ENCODE measurements at regions not wholly inside any gene's neighbourhood (a gene's known extent, or its start where the extent isn't known, plus 50 kb on each side); places are given as distances from the start of the nearest gene placed in this dataset.

DNA sequence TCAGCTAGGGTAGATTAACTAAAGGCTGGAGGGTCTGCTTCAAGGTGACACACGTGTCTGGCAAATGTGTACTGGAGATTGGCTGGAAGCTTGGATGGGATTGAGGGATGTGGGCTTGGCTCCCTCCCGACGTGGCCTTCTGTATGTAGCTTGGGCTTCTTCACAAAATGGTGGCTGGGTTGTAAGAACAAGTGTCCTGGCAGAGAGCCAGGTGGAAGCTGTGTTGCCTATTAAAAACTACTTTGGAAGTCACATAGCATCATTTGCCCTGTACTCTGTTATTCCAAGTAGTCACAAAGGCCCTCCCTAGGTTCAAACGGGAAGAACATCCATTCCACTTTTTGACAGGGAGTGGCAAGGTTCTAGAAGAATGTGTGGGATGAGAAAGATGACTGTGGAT is 174.1 kb upstream of the PRICKLE1 start:
- Histone ChIP-seq H3K9me3 (ENCODE audit: control insufficient read depth, insufficient read depth, low read depth, low read length) (no peaks in the 10 kb centered on the region), H3K27ac (ENCODE audit: extremely low read depth, low read depth, low read length) (no peak overlapping the region), H3K4me1 (ENCODE audit: control insufficient read depth, insufficient read depth, low read length) (no peaks in the 10 kb centered on the region), H3K4me3 (ENCODE audit: low read depth, low read length) (no peak overlapping the region), H3K36me3 (ENCODE audit: control insufficient read depth in 2 of 2, insufficient read depth in 1 of 2, low read length in 2 of 2) (no peaks in the 10 kb centered on the region)
- POLR2A ChIA-PET: no interaction called here
- TF ChIP-seq, protein P1, sequence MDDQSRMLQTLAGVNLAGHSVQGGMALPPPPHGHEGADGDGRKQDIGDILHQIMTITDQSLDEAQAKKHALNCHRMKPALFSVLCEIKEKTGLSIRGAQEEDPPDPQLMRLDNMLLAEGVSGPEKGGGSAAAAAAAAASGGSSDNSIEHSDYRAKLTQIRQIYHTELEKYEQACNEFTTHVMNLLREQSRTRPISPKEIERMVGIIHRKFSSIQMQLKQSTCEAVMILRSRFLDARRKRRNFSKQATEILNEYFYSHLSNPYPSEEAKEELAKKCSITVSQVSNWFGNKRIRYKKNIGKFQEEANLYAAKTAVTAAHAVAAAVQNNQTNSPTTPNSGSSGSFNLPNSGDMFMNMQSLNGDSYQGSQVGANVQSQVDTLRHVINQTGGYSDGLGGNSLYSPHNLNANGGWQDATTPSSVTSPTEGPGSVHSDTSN (CRISPR knock-in tag; IDR thresholded peaks at IDR 0.05): no peak
- TF ChIP-seq ZNF366 (tag by site-specific recombination; conservative IDR thresholded peaks at IDR 0.05): no peak
- no peak for TF ChIP-seq TCF7L2 (IDR thresholded peaks at IDR 0.05; ENCODE audit: borderline replicate concordance, low read depth, low read length)
- no peak for TF ChIP-seq KLF1 (tag by site-specific recombination; IDR thresholded peaks at IDR 0.05)
- no peak for TF ChIP-seq ZNF629 (tag by site-specific recombination; IDR thresholded peaks at IDR 0.05)
- TF ChIP-seq, protein P2, sequence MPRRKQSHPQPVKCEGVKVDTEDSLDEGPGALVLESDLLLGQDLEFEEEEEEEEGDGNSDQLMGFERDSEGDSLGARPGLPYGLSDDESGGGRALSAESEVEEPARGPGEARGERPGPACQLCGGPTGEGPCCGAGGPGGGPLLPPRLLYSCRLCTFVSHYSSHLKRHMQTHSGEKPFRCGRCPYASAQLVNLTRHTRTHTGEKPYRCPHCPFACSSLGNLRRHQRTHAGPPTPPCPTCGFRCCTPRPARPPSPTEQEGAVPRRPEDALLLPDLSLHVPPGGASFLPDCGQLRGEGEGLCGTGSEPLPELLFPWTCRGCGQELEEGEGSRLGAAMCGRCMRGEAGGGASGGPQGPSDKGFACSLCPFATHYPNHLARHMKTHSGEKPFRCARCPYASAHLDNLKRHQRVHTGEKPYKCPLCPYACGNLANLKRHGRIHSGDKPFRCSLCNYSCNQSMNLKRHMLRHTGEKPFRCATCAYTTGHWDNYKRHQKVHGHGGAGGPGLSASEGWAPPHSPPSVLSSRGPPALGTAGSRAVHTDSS (tag by site-specific recombination; IDR thresholded peaks at IDR 0.05): no peak
- TF ChIP-seq, protein P3, sequence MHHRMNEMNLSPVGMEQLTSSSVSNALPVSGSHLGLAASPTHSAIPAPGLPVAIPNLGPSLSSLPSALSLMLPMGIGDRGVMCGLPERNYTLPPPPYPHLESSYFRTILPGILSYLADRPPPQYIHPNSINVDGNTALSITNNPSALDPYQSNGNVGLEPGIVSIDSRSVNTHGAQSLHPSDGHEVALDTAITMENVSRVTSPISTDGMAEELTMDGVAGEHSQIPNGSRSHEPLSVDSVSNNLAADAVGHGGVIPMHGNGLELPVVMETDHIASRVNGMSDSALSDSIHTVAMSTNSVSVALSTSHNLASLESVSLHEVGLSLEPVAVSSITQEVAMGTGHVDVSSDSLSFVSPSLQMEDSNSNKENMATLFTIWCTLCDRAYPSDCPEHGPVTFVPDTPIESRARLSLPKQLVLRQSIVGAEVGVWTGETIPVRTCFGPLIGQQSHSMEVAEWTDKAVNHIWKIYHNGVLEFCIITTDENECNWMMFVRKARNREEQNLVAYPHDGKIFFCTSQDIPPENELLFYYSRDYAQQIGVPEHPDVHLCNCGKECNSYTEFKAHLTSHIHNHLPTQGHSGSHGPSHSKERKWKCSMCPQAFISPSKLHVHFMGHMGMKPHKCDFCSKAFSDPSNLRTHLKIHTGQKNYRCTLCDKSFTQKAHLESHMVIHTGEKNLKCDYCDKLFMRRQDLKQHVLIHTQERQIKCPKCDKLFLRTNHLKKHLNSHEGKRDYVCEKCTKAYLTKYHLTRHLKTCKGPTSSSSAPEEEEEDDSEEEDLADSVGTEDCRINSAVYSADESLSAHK (tag by site-specific recombination; IDR thresholded peaks at IDR 0.05): no peak
- CTCF ChIA-PET: interaction anchor here (0.6 kb wide), 1 partner anchor 25 kb away, joined by 3 read pairs; no protein-coding TSS in a partner anchor

DNA sequence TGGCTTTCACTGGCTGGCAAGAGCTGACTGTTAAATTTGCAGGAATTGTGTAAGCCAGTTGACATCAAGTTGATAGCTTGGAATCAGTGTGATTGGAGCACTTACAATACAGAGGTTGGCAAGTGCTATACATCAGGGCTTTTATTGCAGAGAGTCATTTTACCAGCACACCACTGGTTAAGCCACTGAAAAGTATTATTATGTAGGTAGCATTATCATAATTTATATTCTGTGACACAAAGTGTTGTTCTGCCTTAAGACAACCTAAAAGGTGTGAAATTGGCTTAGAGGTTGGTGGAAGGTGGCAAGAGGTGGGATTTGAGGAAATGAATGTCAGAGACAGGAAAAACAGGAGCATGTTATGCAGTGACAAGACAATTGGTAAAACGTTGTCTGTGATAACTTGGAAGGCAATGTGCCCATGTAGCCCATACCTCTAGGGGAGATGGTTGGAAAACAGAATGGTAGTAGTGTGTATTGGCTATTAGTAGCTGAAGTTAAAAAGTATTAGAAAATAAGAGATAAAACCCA is 172.9 kb upstream of the PRICKLE1 start:
- H3K36me3 ChIP-seq (ENCODE audit: control insufficient read depth in 2 of 2, insufficient read depth in 1 of 2, low read length in 2 of 2): no peaks in the 10 kb centered on the region
- H3K27ac ChIP-seq (ENCODE audit: extremely low read depth, low read depth, low read length): no peak overlapping the region
- H3K9me3 ChIP-seq (ENCODE audit: control insufficient read depth, insufficient read depth, low read depth, low read length): no peaks in the 10 kb centered on the region
- POLR2A ChIA-PET: no interaction called here
- CTCF ChIA-PET: interaction anchor here (0.6 kb wide), 1 partner anchor 287 kb away, joined by 3 read pairs; no protein-coding TSS in a partner anchor
- H3K4me3 ChIP-seq (ENCODE audit: low read depth, low read length): no peak overlapping the region
- TF ChIP-seq ZBTB20 (tag by site-specific recombination; IDR thresholded peaks at IDR 0.05): no peak
- TF ChIP-seq ZNF548 (tag by site-specific recombination; IDR thresholded peaks at IDR 0.05): no peak
- TF ChIP-seq, protein P4, sequence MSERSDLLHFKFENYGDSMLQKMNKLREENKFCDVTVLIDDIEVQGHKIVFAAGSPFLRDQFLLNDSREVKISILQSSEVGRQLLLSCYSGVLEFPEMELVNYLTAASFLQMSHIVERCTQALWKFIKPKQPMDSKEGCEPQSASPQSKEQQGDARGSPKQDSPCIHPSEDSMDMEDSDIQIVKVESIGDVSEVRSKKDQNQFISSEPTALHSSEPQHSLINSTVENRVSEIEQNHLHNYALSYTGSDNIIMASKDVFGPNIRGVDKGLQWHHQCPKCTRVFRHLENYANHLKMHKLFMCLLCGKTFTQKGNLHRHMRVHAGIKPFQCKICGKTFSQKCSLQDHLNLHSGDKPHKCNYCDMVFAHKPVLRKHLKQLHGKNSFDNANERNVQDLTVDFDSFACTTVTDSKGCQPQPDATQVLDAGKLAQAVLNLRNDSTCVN (tag by site-specific recombination; optimal IDR thresholded peaks at IDR 0.05): no peak
- TF ChIP-seq ZNF416 (tag by site-specific recombination; IDR thresholded peaks at IDR 0.05): no peak
- TF ChIP-seq ZNF16 (tag by site-specific recombination; IDR thresholded peaks at IDR 0.05; ENCODE audit: low read depth): no peak
- TF ChIP-seq, protein P5, sequence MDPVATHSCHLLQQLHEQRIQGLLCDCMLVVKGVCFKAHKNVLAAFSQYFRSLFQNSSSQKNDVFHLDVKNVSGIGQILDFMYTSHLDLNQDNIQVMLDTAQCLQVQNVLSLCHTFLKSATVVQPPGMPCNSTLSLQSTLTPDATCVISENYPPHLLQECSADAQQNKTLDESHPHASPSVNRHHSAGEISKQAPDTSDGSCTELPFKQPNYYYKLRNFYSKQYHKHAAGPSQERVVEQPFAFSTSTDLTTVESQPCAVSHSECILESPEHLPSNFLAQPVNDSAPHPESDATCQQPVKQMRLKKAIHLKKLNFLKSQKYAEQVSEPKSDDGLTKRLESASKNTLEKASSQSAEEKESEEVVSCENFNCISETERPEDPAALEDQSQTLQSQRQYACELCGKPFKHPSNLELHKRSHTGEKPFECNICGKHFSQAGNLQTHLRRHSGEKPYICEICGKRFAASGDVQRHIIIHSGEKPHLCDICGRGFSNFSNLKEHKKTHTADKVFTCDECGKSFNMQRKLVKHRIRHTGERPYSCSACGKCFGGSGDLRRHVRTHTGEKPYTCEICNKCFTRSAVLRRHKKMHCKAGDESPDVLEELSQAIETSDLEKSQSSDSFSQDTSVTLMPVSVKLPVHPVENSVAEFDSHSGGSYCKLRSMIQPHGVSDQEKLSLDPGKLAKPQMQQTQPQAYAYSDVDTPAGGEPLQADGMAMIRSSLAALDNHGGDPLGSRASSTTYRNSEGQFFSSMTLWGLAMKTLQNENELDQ (tag by site-specific recombination; IDR thresholded peaks at IDR 0.05; ENCODE audit: low read depth): no peak
- TF ChIP-seq, protein P6, sequence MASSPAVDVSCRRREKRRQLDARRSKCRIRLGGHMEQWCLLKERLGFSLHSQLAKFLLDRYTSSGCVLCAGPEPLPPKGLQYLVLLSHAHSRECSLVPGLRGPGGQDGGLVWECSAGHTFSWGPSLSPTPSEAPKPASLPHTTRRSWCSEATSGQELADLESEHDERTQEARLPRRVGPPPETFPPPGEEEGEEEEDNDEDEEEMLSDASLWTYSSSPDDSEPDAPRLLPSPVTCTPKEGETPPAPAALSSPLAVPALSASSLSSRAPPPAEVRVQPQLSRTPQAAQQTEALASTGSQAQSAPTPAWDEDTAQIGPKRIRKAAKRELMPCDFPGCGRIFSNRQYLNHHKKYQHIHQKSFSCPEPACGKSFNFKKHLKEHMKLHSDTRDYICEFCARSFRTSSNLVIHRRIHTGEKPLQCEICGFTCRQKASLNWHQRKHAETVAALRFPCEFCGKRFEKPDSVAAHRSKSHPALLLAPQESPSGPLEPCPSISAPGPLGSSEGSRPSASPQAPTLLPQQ (tag by site-specific recombination; IDR thresholded peaks at IDR 0.05): no peak
- TF ChIP-seq OSR2 (tag by site-specific recombination; IDR thresholded peaks at IDR 0.05): no peak
- TF ChIP-seq ZNF184 (tag by site-specific recombination; IDR thresholded peaks at IDR 0.05): no peak
- no peak for TF ChIP-seq ZNF514 (tag by site-specific recombination; IDR thresholded peaks at IDR 0.05)
- no peak for TF ChIP-seq SCRT2 (tag by site-specific recombination; IDR thresholded peaks at IDR 0.05)
- no peak for TF ChIP-seq ZNF266 (tag by site-specific recombination; IDR thresholded peaks at IDR 0.05; ENCODE audit: low read depth)
- TF ChIP-seq ZNF529 (tag by site-specific recombination; IDR thresholded peaks at IDR 0.05; ENCODE audit: insufficient replicate concordance): no peak
- no peaks in the 10 kb centered on the region for H3K4me1 ChIP-seq (ENCODE audit: control insufficient read depth, insufficient read depth, low read length)
